Right atrium auricular region (tissue), 2 donors: ENCODE measurements at regions not wholly inside any gene's neighbourhood (a gene's known extent, or its start where the extent isn't known, plus 50 kb on each side); places are given as distances from the start of the nearest gene placed in this dataset.

Source experiments
- DNase-seq: peaks from one replicate; pipeline ENCODE4 v3.0.0-alpha.2; 2019; ENCODE audit warnings: low spot score
- H3K27ac ChIP-seq, 2 donors: fragments of 200-600 bp; sonication (generic); 1 replicate in 1 of 2; 2 replicates in 1 of 2; pipeline ENCODE4 v1.5.1; 2016 to 2019
- H3K27me3 ChIP-seq, 2 donors: fragments of 200-600 bp; sonication (generic); one replicate each; pipeline versions ENCODE4 v1.5.1 to v1.6.0; 2017 to 2019
- H3K36me3 ChIP-seq: fragments of 200-600 bp; sonication (generic); one replicate; pipeline ENCODE4 v1.5.1; 2016
- H3K4me1 ChIP-seq, 2 donors: fragments of 200-600 bp; sonication (generic); one replicate each; pipeline versions ENCODE4 v1.5.1 to v1.6.0; 2017 to 2019
- H3K4me3 ChIP-seq, 2 donors: fragments of 200-600 bp; sonication (generic); 1 replicate in 1 of 2; 2 replicates in 1 of 2; pipeline ENCODE4 v1.5.1; 2017 to 2019; ENCODE audit warnings: mild to moderate bottlenecking in 1 of 2, moderate library complexity in 1 of 2
- H3K9me3 ChIP-seq, 2 donors: fragments of 200-600 bp; sonication (generic); one replicate each; pipeline ENCODE4 v1.5.1; 2019
- CTCF ChIP-seq, 2 donors: fragments of 200-600 bp; sonication (generic); IDR thresholded peaks; one replicate each; pipeline ENCODE4 v1.5.1; 2019; ENCODE audit warnings: antibody characterized with exemption in 2 of 2

GRCh38 chr10:131755200-131755599 lies 145.6 kb upstream of the PPP2R2D start:
- H3K9me3 ChIP-seq, result no peaks in the 10 kb centered on the region

GRCh38 chr10:131757285-131758058 lies 143.3 kb upstream of the PPP2R2D start:
- Histone ChIP-seq H3K4me3 (no peak overlapping the region), H3K9me3 (no peaks in the 10 kb centered on the region), H3K4me1 (no peaks in the 10 kb centered on the region), H3K36me3 (no peaks in the 10 kb centered on the region), H3K27me3 (no peaks in the 10 kb centered on the region), H3K27ac (no peak overlapping the region)
- TF ChIP-seq CTCF (IDR thresholded peaks at IDR 0.05), result no peak
- DNase-seq, result no peak

More at GRCh38 chr10:131755200-131755599, 145.6 kb upstream of the PPP2R2D start:
- no peak overlapping the region for H3K27ac ChIP-seq
- H3K4me3 ChIP-seq, result no peak overlapping the region
- no peak for TF ChIP-seq CTCF (IDR thresholded peaks at IDR 0.05)
- no peaks in the 10 kb centered on the region for H3K36me3 ChIP-seq
- DNase-seq, result no peak
- H3K4me1 ChIP-seq, result no peaks in the 10 kb centered on the region
- H3K27me3 ChIP-seq, result no peaks in the 10 kb centered on the region

GRCh38 chr10:131758062-131758938 lies 142.5 kb upstream of the PPP2R2D start:
- H3K36me3 ChIP-seq, result no peaks in the 10 kb centered on the region
- H3K4me1 ChIP-seq, result no peaks in the 10 kb centered on the region
- TF ChIP-seq CTCF (IDR thresholded peaks at IDR 0.05), result no peak
- H3K9me3 ChIP-seq, result no peaks in the 10 kb centered on the region
- H3K4me3 ChIP-seq, result no peak overlapping the region
- H3K27me3 ChIP-seq, result no peaks in the 10 kb centered on the region
- H3K27ac ChIP-seq, result no peak overlapping the region
- no peak for DNase-seq

- Histone ChIP-seq H3K27me3 (no peaks in the 10 kb centered on the region), H3K4me3 (no peak overlapping the region), H3K4me1 (no peaks in the 10 kb centered on the region), H3K9me3 (no peaks in the 10 kb centered on the region), H3K27ac (no peak overlapping the region), H3K36me3 (no peaks in the 10 kb centered on the region)
- DNase-seq, result no peak
- no peak for TF ChIP-seq CTCF (IDR thresholded peaks at IDR 0.05)
These were observed 141.9 kb upstream of the PPP2R2D start for GRCh38 chr10:131758939-131759301.

GRCh38 chr10:131759347-131759746 lies 141.5 kb upstream of the PPP2R2D start:
- Histone ChIP-seq H3K36me3 (no peaks in the 10 kb centered on the region), H3K9me3 (no peaks in the 10 kb centered on the region), H3K27me3 (no peaks in the 10 kb centered on the region), H3K27ac (no peak overlapping the region), H3K4me3 (no peak overlapping the region), H3K4me1 (no peaks in the 10 kb centered on the region)
- no peak for TF ChIP-seq CTCF (IDR thresholded peaks at IDR 0.05)
- DNase-seq, result no peak
